PC-9 (cell line): ENCODE measurements at regions not wholly inside any gene's neighbourhood (a gene's known extent, or its start where the extent isn't known, plus 50 kb on each side); places are given as distances from the start of the nearest gene placed in this dataset.

Experiments used
- CTCF ChIP-seq: fragments of 200-600 bp; sonication (generic); conservative IDR thresholded peaks from 2 replicates; pipeline ENCODE4 v1.6.1; 2017; ENCODE audit warnings: mixed run types, antibody characterized with exemption, mild to moderate bottlenecking, moderate library complexity
- EZH2 ChIP-seq: fragments of 200-600 bp; sonication (generic); IDR thresholded peaks from 2 replicates; pipeline ENCODE4 v1.8.0; 2017; ENCODE audit warnings: antibody characterized with exemption, low read depth

DNA sequence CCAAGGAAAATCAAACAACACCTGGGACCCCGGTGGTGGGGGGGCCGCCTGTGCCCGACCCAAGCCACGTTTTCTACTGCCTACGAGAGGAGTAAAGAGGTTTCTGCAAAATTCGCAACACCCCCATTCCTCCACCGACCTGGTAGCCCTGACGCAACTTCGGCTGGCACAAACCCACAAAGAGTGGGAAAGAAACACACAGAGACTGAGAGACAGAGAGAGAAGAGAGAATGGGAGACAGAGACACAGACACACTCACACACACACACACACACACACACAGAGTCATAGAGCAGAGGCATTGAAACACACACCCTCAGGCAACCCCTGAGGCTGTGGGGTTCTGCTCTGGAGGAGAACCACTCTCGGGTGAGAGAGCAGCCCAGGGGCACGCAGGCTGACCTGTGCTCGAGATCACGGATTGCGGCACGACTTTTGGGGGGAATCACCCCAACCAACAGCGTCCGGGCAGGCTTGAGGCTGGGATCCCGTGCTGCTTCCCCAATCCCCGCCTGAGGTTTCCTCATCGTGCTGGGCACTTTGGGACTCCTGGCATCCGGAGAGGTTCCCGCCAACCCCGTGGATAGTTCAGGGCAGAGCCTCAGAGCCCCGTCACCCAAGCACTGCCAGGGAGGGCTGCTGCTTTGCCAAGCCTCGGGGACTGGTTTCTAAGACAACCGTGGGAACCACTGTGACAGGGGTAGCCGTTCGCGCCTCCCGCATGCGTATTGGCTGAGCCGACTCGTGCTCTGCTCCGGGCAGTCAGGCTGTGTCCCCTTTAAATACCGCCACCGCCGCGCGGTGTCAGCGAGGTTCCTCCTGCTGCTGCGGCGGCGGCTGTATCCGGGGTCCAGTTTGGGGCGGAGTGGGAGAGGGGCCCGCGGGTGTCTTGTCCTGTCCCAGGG lies 682.4 kb upstream of the TPTE start:
- TF ChIP-seq CTCF (no peak), EZH2 (no peak)
